ENCODE measurements at regions not wholly inside any gene's neighbourhood (a gene's known extent, or its start where the extent isn't known, plus 50 kb on each side); places are given as distances from the start of the nearest gene placed in this dataset.
"Not testable (repeated sequence)": the region's sequence is repeated elsewhere in the genome, so short reads cannot be mapped to it uniquely, and the experiment has no call there.

DNA sequence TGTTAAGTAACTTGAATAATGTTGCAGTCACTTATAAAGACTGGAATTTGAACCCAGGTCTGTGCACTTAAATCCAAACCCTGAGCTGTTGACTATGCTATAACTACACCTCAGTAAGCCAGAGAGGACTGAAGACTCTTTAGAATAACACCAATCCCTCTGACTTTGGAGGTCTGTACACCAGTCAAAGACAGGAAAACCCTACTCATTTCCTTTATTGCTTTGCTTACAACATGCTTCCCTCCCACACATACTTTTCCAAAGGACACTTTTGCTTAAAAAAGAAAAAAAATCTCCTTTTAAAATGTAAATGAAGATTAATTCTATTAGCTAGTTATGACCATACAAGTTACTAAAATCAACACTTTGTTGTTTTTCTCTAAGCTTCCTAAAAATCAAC is 184.7 kb upstream of the KCTD7 start:
- H3K79me2 ChIP-seq (ENCODE audit: insufficient read depth, low read length): no peaks in the 10 kb centered on the region
- H3K27me3 ChIP-seq (ENCODE audit: insufficient read depth, low read length, poor library complexity): no peaks in the 10 kb centered on the region
- H3K4me3 ChIP-seq (ENCODE audit: low read depth in 1 of 2, low read length in 2 of 2): no peak overlapping the region
- H3K9ac ChIP-seq (ENCODE audit: low read depth, low read length): no peak overlapping the region
- ATAC-seq (ENCODE audit: insufficient read depth, low read depth) (no peak), DNase-seq (no peak)
- H3K27ac ChIP-seq (ENCODE audit: low read length): no peak overlapping the region
- no peaks in the 10 kb centered on the region for H3K4me1 ChIP-seq (ENCODE audit: insufficient read depth, low read length)
- no peaks in the 10 kb centered on the region for H3K36me3 ChIP-seq (ENCODE audit: insufficient read depth, low read length)
- TF ChIP-seq, protein P1, sequence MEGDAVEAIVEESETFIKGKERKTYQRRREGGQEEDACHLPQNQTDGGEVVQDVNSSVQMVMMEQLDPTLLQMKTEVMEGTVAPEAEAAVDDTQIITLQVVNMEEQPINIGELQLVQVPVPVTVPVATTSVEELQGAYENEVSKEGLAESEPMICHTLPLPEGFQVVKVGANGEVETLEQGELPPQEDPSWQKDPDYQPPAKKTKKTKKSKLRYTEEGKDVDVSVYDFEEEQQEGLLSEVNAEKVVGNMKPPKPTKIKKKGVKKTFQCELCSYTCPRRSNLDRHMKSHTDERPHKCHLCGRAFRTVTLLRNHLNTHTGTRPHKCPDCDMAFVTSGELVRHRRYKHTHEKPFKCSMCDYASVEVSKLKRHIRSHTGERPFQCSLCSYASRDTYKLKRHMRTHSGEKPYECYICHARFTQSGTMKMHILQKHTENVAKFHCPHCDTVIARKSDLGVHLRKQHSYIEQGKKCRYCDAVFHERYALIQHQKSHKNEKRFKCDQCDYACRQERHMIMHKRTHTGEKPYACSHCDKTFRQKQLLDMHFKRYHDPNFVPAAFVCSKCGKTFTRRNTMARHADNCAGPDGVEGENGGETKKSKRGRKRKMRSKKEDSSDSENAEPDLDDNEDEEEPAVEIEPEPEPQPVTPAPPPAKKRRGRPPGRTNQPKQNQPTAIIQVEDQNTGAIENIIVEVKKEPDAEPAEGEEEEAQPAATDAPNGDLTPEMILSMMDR (IDR thresholded peaks at IDR 0.05; ENCODE audit: borderline replicate concordance, extremely low read depth, low read length, poor library complexity, severe bottlenecking): no peak
- TF ChIP-seq EZH2 (IDR thresholded peaks at IDR 0.05; ENCODE audit: borderline replicate concordance, low read depth, low read length, severe bottlenecking): no peak
- no peak overlapping the region for H3K4me2 ChIP-seq (ENCODE audit: insufficient read depth, low read length)
- H4K20me1 ChIP-seq (ENCODE audit: insufficient read depth, low read length): no peaks in the 10 kb centered on the region
- no peaks in the 10 kb centered on the region for H3K9me3 ChIP-seq (ENCODE audit: insufficient read depth, low read length, severe bottlenecking)
- no peak overlapping the region for H2AFZ ChIP-seq (ENCODE audit: low read depth, low read length)

GRCh38 chr7:66447007-66447406 is 181.7 kb upstream of the KCTD7 start:
- H2AFZ ChIP-seq (ENCODE audit: low read depth, low read length); H3K4me1 ChIP-seq (ENCODE audit: insufficient read depth, low read length); H3K79me2 ChIP-seq (ENCODE audit: insufficient read depth, low read length); H3K4me2 ChIP-seq (ENCODE audit: insufficient read depth, low read length); H3K36me3 ChIP-seq (ENCODE audit: insufficient read depth, low read length); H3K4me3 ChIP-seq (ENCODE audit: low read depth in 1 of 2, low read length in 2 of 2); H3K9me3 ChIP-seq (ENCODE audit: insufficient read depth, low read length, severe bottlenecking); ATAC-seq (ENCODE audit: insufficient read depth, low read depth); H3K27ac ChIP-seq (ENCODE audit: low read length); H4K20me1 ChIP-seq (ENCODE audit: insufficient read depth, low read length); H3K27me3 ChIP-seq (ENCODE audit: insufficient read depth, low read length, poor library complexity); H3K9ac ChIP-seq (ENCODE audit: low read depth, low read length); DNase-seq: not testable (repeated sequence)

GRCh38 chr7:66450814-66451213 is 177.9 kb upstream of the KCTD7 start:
- not testable (repeated sequence) for H3K4me1 ChIP-seq (ENCODE audit: insufficient read depth, low read length); H3K79me2 ChIP-seq (ENCODE audit: insufficient read depth, low read length); H4K20me1 ChIP-seq (ENCODE audit: insufficient read depth, low read length); H3K27me3 ChIP-seq (ENCODE audit: insufficient read depth, low read length, poor library complexity); H3K27ac ChIP-seq (ENCODE audit: low read length); H3K4me2 ChIP-seq (ENCODE audit: insufficient read depth, low read length); DNase-seq; H3K9ac ChIP-seq (ENCODE audit: low read depth, low read length); H3K9me3 ChIP-seq (ENCODE audit: insufficient read depth, low read length, severe bottlenecking); ATAC-seq (ENCODE audit: insufficient read depth, low read depth); H2AFZ ChIP-seq (ENCODE audit: low read depth, low read length); H3K4me3 ChIP-seq (ENCODE audit: low read depth in 1 of 2, low read length in 2 of 2); H3K36me3 ChIP-seq (ENCODE audit: insufficient read depth, low read length)

GRCh38 chr7:66451713-66452112 is 177.0 kb upstream of the KCTD7 start:
- H3K4me1 ChIP-seq (ENCODE audit: insufficient read depth, low read length); H3K9ac ChIP-seq (ENCODE audit: low read depth, low read length); H4K20me1 ChIP-seq (ENCODE audit: insufficient read depth, low read length); H2AFZ ChIP-seq (ENCODE audit: low read depth, low read length); H3K4me2 ChIP-seq (ENCODE audit: insufficient read depth, low read length); H3K27me3 ChIP-seq (ENCODE audit: insufficient read depth, low read length, poor library complexity); H3K4me3 ChIP-seq (ENCODE audit: low read depth in 1 of 2, low read length in 2 of 2); H3K9me3 ChIP-seq (ENCODE audit: insufficient read depth, low read length, severe bottlenecking); H3K79me2 ChIP-seq (ENCODE audit: insufficient read depth, low read length); H3K27ac ChIP-seq (ENCODE audit: low read length); ATAC-seq (ENCODE audit: insufficient read depth, low read depth); H3K36me3 ChIP-seq (ENCODE audit: insufficient read depth, low read length); DNase-seq: not testable (repeated sequence)

- Histone ChIP-seq H3K4me2 (ENCODE audit: insufficient read depth, low read length) (no peak overlapping the region), H4K20me1 (ENCODE audit: insufficient read depth, low read length) (no peaks in the 10 kb centered on the region), H3K4me3 (ENCODE audit: low read depth in 1 of 2, low read length in 2 of 2) (no peak overlapping the region), H3K27me3 (ENCODE audit: insufficient read depth, low read length, poor library complexity) (no peaks in the 10 kb centered on the region), H3K27ac (ENCODE audit: low read length) (no peak overlapping the region), H3K9ac (ENCODE audit: low read depth, low read length) (no peak overlapping the region), H3K9me3 (ENCODE audit: insufficient read depth, low read length, severe bottlenecking) (no peaks in the 10 kb centered on the region), H3K79me2 (ENCODE audit: insufficient read depth, low read length) (no peaks in the 10 kb centered on the region), H3K4me1 (ENCODE audit: insufficient read depth, low read length) (no peaks in the 10 kb centered on the region), H3K36me3 (ENCODE audit: insufficient read depth, low read length) (no peaks in the 10 kb centered on the region), H2AFZ (ENCODE audit: low read depth, low read length) (no peak overlapping the region)
- DNase-seq (no peak), ATAC-seq (ENCODE audit: insufficient read depth, low read depth) (no peak)
- TF ChIP-seq, protein P1 (IDR thresholded peaks at IDR 0.05; ENCODE audit: borderline replicate concordance, extremely low read depth, low read length, poor library complexity, severe bottlenecking): no peak
- TF ChIP-seq EZH2 (IDR thresholded peaks at IDR 0.05; ENCODE audit: borderline replicate concordance, low read depth, low read length, severe bottlenecking): no peak
Observed at GRCh38 chr7:66452165-66452564, 176.5 kb upstream of the KCTD7 start.

All from DND-41 (cell line).